ENCODE measurements at regions not wholly inside any gene's neighbourhood (a gene's known extent, or its start where the extent isn't known, plus 50 kb on each side); places are given as distances from the start of the nearest gene placed in this dataset.

DNA sequence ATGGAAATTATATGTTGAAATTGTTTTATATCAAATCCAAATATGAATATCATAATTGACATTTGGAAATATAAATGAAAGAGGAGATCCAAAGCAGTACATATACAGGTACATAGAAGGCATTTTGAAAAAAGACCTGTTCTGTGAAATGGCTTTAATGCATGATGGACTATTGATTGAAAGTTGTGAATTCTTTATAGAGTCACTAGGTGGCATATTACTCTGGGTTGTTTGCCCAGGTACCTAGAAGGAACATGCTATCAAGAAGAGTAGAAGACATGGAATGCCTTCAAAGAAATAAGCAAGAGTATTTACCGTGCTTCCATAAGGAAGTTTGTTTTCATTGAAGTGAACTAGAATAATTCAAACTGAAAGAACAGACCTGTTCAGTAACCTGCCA lies 160.0 kb upstream of the ANK3 start:
- DNase-seq (ENCODE audit: low read depth), result peak; percentile 65
- TF ChIP-seq, protein P1, sequence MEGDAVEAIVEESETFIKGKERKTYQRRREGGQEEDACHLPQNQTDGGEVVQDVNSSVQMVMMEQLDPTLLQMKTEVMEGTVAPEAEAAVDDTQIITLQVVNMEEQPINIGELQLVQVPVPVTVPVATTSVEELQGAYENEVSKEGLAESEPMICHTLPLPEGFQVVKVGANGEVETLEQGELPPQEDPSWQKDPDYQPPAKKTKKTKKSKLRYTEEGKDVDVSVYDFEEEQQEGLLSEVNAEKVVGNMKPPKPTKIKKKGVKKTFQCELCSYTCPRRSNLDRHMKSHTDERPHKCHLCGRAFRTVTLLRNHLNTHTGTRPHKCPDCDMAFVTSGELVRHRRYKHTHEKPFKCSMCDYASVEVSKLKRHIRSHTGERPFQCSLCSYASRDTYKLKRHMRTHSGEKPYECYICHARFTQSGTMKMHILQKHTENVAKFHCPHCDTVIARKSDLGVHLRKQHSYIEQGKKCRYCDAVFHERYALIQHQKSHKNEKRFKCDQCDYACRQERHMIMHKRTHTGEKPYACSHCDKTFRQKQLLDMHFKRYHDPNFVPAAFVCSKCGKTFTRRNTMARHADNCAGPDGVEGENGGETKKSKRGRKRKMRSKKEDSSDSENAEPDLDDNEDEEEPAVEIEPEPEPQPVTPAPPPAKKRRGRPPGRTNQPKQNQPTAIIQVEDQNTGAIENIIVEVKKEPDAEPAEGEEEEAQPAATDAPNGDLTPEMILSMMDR (IDR thresholded peaks at IDR 0.05; ENCODE audit: control insufficient read depth, extremely low read depth, insufficient read depth), result peak; percentile 49
- H3K4me3 ChIP-seq (ENCODE audit: low read depth, low read length), result no peak overlapping the region

DNA sequence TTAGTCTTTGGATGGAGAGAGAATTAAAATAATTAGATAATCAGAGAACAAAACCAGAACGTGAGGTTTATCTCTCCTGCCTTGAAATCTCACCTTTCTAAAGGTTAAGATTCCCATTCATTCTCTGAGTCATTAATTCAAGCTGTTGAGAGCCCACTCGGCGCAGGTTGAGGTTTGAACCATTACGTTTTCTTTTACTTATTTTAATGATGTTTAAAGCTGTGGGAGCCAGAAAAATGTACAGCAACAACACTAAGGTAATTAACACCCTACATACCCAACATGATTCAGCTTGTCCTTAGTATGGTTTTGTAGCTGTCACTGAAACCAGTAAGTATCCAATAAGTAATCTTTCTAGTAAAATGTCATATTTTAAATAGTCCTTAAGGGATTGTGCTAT lies 153.0 kb upstream of the ANK3 start:
- H3K4me3 ChIP-seq (ENCODE audit: low read depth, low read length), result no peak overlapping the region
- TF ChIP-seq, protein P1 (IDR thresholded peaks at IDR 0.05; ENCODE audit: control insufficient read depth, extremely low read depth, insufficient read depth), result no peak
- DNase-seq (ENCODE audit: low read depth), result no peak

DNA sequence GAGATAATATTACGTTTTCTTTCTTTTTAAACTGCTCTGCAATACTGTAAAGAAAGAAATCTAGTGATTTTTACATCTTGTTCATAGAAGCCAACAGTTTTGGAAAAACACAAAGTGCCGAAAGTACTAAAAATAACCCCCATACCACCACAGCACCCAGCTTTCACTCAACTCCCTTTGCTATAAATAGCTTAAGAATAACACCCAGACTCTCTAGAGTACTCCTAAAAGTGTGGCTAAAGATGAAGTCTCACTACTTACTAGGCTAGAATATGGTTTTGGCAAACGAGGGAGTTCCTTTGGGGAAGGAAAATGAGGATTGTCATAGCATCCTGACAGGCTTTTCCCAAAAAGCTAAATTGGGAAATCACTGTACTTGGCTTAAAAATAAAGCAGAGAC lies 151.8 kb upstream of the ANK3 start:
- no peak overlapping the region for H3K4me3 ChIP-seq (ENCODE audit: low read depth, low read length)
- TF ChIP-seq, protein P1 (IDR thresholded peaks at IDR 0.05; ENCODE audit: control insufficient read depth, extremely low read depth, insufficient read depth), result no peak
- no peak for DNase-seq (ENCODE audit: low read depth)

DNA sequence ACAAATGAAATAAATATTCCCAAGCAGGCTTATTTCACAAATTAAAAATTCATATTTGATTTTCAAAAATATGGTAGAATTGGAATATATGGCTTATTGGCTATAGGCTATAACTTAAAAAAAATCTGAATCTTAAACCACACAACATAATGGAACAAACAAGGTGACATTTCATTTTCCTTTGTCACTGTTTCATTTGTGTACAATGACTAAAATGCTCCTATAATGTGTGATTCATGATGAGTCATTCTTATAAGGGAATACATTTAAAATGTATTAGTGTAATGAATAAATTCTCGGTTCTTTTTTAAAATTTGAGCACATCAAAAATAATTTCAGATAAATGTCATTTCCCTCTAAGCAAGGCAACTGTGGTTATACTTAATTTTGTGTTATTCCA lies 148.0 kb upstream of the ANK3 start:
- no peak overlapping the region for H3K4me3 ChIP-seq (ENCODE audit: low read depth, low read length)
- DNase-seq (ENCODE audit: low read depth), result no peak
- TF ChIP-seq, protein P1 (IDR thresholded peaks at IDR 0.05; ENCODE audit: control insufficient read depth, extremely low read depth, insufficient read depth), result no peak

DNA sequence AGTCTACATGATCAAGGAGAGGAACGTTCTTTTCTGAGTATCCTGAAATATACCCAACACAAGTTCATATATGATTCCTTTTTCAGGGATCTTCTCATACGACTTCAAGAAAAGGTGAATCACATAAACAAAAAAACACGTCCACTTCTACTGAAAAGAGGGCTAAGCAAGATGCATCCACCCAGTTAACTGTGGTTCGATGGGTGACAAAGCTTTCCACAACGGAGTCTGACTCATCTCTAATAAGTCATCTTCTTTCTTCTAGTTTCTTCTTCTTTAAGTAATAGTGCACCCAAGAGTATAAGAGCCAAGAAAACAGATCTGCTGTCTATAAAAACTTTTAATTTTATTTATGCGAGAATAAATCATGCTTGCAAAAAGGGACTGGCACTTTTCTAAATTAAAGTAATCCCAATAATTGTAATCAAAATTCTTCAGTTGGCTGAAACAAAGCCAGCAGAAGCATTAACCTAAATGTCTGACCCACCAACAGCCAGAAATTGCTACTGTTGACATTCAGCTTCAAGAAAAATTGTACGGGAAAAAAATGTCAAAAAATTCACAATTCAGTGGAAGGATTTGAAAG lies 146.9 kb upstream of the ANK3 start:
- no peak for DNase-seq (ENCODE audit: low read depth)
- TF ChIP-seq, protein P1 (IDR thresholded peaks at IDR 0.05; ENCODE audit: control insufficient read depth, extremely low read depth, insufficient read depth), result no peak

DNA sequence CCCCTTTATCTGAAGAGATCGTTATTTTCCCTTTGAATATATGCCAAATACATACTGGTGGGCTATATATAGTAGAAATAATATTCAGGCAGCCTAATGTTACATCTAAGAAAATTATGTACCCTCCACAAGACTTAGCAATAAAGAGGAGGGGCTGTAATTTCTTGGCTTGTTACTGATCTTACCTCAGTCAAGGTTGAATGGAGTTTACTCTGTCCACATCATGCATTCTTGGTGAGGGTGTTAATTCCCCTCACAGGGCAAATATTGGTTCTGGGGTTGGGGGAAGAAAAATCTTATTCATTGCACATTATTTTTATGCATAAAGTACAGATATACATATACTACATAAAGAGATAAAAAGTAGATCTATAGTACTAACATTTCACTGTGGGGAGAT lies 145.8 kb upstream of the ANK3 start:
- TF ChIP-seq, protein P1 (IDR thresholded peaks at IDR 0.05; ENCODE audit: control insufficient read depth, extremely low read depth, insufficient read depth), result no peak
- H3K4me3 ChIP-seq (ENCODE audit: low read depth, low read length), result no peak overlapping the region

More for the DNA sequence above, 146.9 kb upstream of the ANK3 start:
- H3K4me3 ChIP-seq (ENCODE audit: low read depth, low read length), result no peak overlapping the region

DNA sequence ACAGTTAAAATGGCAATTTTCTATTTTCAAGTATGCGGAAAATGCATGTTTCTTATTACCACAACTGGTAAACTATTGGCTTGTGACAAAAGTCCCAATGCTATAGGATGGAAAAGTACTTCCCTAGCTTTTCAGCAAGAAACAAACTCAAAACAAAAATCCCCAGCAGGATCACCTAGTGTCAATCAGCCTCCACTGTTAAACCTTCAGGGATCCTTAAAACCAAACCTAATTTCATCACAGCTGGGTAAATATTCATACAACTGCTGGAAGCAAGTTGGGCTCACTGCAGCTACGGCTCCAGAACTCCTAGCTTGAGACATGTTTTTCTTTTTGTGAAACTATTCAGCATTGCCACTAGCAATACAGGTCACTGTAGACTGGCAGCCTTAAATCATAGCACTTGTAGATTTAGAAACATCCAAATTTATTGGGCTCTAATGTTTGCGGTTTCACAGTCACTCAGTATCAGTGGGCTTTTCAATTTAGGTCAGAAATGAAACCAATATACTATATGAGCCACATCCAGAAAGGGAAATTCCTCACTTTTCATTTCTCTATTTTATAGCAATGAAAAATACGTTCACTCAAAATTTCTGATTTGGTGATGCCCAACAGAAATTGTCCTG lies 145.2 kb upstream of the ANK3 start:
- no peak for DNase-seq (ENCODE audit: low read depth)
- no peak overlapping the region for H3K4me3 ChIP-seq (ENCODE audit: low read depth, low read length)
- TF ChIP-seq, protein P1 (IDR thresholded peaks at IDR 0.05; ENCODE audit: control insufficient read depth, extremely low read depth, insufficient read depth), result no peak

More for the DNA sequence above, 145.8 kb upstream of the ANK3 start:
- no peak for DNase-seq (ENCODE audit: low read depth)

Data from LNCaP clone FGC (cell line).